ENCODE measurements at regions not wholly inside any gene's neighbourhood (a gene's known extent, or its start where the extent isn't known, plus 50 kb on each side); places are given as distances from the start of the nearest gene placed in this dataset.

DNA sequence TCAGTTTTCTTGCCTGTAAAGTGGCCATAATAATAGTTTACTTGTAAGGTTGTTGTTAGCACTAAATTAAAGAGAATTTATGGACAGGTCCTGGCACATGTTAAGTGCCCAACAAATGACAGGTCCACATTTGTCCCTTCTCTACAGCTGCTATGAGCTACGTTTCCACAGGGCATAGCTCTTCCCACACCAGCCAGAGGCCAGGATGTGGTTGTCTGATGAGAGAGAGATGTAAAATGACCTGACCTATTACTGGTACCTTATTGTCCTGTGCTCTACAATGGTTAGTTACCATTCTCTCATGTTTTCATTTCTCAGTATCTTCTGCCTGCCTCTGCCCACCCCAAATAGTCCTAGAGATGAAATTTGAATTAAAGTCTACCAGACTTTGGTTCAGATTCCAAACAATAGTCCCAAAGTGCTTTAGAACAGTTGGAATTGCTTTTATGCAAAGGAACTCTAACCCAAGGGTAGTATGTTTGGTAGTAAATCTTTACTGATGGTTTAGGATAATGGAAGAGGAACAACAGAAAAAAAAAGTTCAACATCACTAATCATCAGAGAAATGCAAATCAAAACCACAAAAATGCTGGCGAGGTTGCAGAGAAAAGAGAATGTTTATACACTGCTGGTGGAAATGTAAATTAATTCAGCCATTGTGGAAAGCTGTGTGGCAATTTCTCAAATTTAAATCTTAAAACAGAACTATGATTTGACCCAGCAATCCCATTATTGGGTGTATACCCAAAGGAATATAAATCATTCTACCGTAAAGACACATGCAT is 57.1 kb upstream of the ANKFN1 start:
- TF ChIP-seq, protein P1, sequence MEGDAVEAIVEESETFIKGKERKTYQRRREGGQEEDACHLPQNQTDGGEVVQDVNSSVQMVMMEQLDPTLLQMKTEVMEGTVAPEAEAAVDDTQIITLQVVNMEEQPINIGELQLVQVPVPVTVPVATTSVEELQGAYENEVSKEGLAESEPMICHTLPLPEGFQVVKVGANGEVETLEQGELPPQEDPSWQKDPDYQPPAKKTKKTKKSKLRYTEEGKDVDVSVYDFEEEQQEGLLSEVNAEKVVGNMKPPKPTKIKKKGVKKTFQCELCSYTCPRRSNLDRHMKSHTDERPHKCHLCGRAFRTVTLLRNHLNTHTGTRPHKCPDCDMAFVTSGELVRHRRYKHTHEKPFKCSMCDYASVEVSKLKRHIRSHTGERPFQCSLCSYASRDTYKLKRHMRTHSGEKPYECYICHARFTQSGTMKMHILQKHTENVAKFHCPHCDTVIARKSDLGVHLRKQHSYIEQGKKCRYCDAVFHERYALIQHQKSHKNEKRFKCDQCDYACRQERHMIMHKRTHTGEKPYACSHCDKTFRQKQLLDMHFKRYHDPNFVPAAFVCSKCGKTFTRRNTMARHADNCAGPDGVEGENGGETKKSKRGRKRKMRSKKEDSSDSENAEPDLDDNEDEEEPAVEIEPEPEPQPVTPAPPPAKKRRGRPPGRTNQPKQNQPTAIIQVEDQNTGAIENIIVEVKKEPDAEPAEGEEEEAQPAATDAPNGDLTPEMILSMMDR (IDR thresholded peaks at IDR 0.05): no peak
- no peak for TF ChIP-seq POLR2A (IDR thresholded peaks at IDR 0.05)

All from testis (tissue), 2 donors.